Type B pancreatic cell (in vitro differentiated cells): ENCODE measurements at regions not wholly inside any gene's neighbourhood (a gene's known extent, or its start where the extent isn't known, plus 50 kb on each side); places are given as distances from the start of the nearest gene placed in this dataset.

Source experiments
- DNase-seq: peaks from one replicate; pipeline ENCODE4 v3.0.0; 2021; ENCODE audit warnings: mixed read lengths; ENCODE audit not compliant: unreplicated experiment; ENCODE audit errors: extremely low spot score
- H3K27ac Mint-ChIP-seq: 2 replicates; pipeline ENCODE4 v1.8.0; 2021; ENCODE audit warnings: mild to moderate bottlenecking, mixed read lengths
- H3K27me3 Mint-ChIP-seq: 2 replicates; pipeline ENCODE4 v1.8.0; 2021; ENCODE audit warnings: mixed read lengths
- H3K36me3 Mint-ChIP-seq: 2 replicates; pipeline ENCODE4 v1.8.0; 2021; ENCODE audit warnings: mixed read lengths
- H3K4me1 Mint-ChIP-seq: one replicate; pipeline ENCODE4 v1.8.0; 2021; ENCODE audit warnings: mixed read lengths; ENCODE audit not compliant: unreplicated experiment
- H3K4me3 Mint-ChIP-seq: 2 replicates; pipeline ENCODE4 v1.8.0; 2021; ENCODE audit warnings: mild to moderate bottlenecking, mixed read lengths
- H3K9me3 Mint-ChIP-seq: 2 replicates; pipeline ENCODE4 v1.8.0; 2021; ENCODE audit warnings: mixed read lengths
- TF ChIP-seq, protein P1 (sequence below): fragments of 200-600 bp; sonication (generic); conservative IDR thresholded peaks from 2 replicates; pipeline ENCODE4 v1.5.0; 2021; ENCODE audit warnings: antibody characterized with exemption, mild to moderate bottlenecking

DNA sequence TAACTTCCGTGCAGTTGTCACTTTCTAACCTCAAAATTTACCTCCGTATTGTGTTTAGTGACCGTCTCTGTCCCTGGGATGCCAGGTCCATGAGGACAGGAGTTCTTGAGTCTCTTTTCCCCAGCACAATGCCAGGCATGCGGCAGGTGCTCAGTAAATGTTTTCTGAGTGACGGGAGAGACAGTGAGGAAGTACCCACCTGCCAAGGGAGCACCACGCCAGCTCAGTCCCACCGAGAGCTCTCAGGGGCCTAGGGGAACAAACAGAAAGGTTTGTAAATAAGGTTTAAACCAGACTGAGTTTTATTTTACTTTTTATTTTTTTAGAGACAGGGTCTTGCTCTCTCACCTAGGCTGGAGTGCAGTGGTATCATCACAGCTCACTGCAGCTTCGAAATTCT lies 81.5 kb upstream of the NKX1-1 start:
- Mint-ChIP-seq H3K27me3 (peaks cover 30% of the 10 kb centered on the region), H3K4me1 (no peaks in the 10 kb centered on the region), H3K4me3 (no peak overlapping the region), H3K27ac (no peak overlapping the region), H3K36me3 (peaks cover 6% of the 10 kb centered on the region), H3K9me3 (peaks cover 13% of the 10 kb centered on the region)
- TF ChIP-seq, protein P1, sequence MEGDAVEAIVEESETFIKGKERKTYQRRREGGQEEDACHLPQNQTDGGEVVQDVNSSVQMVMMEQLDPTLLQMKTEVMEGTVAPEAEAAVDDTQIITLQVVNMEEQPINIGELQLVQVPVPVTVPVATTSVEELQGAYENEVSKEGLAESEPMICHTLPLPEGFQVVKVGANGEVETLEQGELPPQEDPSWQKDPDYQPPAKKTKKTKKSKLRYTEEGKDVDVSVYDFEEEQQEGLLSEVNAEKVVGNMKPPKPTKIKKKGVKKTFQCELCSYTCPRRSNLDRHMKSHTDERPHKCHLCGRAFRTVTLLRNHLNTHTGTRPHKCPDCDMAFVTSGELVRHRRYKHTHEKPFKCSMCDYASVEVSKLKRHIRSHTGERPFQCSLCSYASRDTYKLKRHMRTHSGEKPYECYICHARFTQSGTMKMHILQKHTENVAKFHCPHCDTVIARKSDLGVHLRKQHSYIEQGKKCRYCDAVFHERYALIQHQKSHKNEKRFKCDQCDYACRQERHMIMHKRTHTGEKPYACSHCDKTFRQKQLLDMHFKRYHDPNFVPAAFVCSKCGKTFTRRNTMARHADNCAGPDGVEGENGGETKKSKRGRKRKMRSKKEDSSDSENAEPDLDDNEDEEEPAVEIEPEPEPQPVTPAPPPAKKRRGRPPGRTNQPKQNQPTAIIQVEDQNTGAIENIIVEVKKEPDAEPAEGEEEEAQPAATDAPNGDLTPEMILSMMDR: no peak
- DNase-seq: no peak

DNA sequence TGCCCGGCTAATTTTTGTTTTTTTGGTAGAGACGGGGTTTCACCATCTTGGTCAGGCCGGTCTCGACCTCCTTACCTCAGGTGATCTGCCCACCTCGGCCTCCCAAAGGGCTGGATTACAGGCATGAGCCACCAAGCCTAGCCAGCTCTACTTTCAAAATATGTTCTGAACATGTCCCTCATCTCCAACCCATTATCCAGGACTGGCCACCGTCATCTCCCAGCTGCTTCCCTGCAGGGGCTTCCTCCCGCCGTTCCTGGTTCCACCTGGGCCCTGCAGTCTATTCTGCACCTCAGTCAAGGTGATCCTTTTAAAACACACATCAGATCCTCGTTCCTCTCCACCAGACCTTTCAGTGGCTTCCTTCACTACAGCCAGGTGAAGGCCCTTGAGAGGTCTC lies 80.9 kb upstream of the NKX1-1 start:
- no peak overlapping the region for H3K27ac Mint-ChIP-seq
- no peak for DNase-seq
- H3K9me3 Mint-ChIP-seq: peaks cover 13% of the 10 kb centered on the region
- TF ChIP-seq, protein P1: no peak
- no peaks in the 10 kb centered on the region for H3K4me1 Mint-ChIP-seq
- no peak overlapping the region for H3K4me3 Mint-ChIP-seq
- H3K36me3 Mint-ChIP-seq: peaks cover 6% of the 10 kb centered on the region
- H3K27me3 Mint-ChIP-seq: peaks cover 25% of the 10 kb centered on the region

DNA sequence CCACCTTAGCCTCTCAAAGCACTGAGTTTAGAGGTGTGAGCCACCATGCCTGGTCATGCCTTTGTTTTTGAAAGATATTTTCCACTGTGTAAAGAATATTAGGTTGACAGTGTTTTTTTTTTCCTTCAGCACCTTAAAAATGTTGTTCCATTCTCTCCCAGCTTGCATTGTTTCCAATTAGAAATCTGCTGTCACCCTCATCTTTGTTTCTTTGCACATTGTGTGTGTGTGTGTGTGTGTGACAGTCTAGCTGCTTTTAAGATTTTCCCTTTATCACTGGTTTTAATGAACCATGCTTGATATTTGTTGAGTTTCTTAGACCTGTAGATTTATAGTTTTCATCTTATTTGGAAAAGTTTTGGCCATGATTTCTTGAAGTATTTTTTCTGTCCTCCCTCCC lies 79.0 kb upstream of the NKX1-1 start:
- Mint-ChIP-seq H3K27me3 (peaks cover 25% of the 10 kb centered on the region), H3K4me3 (no peak overlapping the region), H3K27ac (no peak overlapping the region), H3K36me3 (peaks cover 6% of the 10 kb centered on the region), H3K4me1 (no peaks in the 10 kb centered on the region), H3K9me3 (peaks cover 13% of the 10 kb centered on the region)
- TF ChIP-seq, protein P1: no peak
- no peak for DNase-seq

GRCh38 chr4:1480720-1481119 lies 74.5 kb upstream of the NKX1-1 start:
- Mint-ChIP-seq H3K4me1 (no peaks in the 10 kb centered on the region), H3K4me3 (no peak overlapping the region), H3K27me3 (peaks cover 8% of the 10 kb centered on the region), H3K27ac (no peak overlapping the region), H3K36me3 (no peaks in the 10 kb centered on the region), H3K9me3 (peaks cover 5% of the 10 kb centered on the region)
- DNase-seq: no peak
- TF ChIP-seq, protein P1: no peak

DNA sequence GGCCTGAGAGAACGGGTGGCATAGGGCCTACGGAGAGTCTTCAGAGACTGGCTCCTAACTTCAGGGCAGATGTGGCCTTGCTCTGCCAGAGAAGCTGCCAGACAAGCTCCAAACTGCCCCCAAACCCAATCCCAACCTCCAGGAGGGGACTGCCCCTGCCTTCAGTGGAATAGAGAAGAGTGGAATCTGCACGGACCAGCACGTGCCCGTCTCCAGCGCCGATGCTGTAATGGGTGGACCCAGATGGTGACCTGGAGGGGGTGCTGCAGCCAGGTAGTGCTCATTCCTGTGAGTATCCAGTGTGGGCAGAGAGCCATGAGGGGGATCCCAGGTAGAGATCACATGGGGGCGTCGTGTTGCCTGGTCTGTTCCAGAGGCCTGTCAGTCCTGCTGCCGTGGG lies 73.2 kb upstream of the NKX1-1 start:
- DNase-seq: no peak
- Mint-ChIP-seq H3K27ac (no peak overlapping the region), H3K4me1 (no peaks in the 10 kb centered on the region), H3K36me3 (no peaks in the 10 kb centered on the region), H3K9me3 (peaks cover 5% of the 10 kb centered on the region), H3K27me3 (peaks cover 11% of the 10 kb centered on the region), H3K4me3 (no peak overlapping the region)
- TF ChIP-seq, protein P1: no peak

DNA sequence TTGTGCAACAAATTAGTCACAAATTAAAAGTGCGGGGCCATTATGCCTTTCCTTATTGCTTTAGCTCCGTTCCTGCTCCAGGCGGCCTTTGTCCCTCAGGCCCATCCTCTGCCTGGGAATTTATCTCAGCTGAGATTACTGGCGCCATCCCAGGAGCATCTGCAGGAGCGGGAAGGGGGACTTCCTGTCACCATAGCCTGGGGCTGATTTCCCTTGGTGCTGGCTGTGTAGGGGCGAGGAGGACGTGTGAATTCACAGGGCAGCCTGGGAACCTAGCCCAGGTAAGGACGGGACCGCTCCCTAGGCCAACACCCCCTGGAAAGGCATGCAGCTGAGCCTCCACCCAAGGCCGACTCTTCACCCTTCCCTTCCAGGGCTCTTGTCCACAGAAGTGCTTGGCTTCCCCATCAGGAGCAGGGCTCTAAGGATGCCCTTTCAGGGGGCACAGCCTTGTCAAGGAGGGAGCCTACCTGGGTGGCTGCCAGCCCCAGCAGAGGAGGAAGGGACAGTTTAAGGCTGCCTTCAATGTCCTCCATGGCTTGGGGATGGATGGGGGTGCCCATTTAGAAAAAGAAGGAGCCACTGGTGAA lies 72.6 kb upstream of the NKX1-1 start:
- no peak for DNase-seq
- no peaks in the 10 kb centered on the region for H3K36me3 Mint-ChIP-seq
- peaks cover 5% of the 10 kb centered on the region for H3K9me3 Mint-ChIP-seq
- TF ChIP-seq, protein P1: no peak
- no peak overlapping the region for H3K4me3 Mint-ChIP-seq
- no peaks in the 10 kb centered on the region for H3K4me1 Mint-ChIP-seq
- H3K27ac Mint-ChIP-seq: no peak overlapping the region
- H3K27me3 Mint-ChIP-seq: peaks cover 11% of the 10 kb centered on the region
